Upper lobe of left lung (tissue), 6 donors: ENCODE measurements at regions not wholly inside any gene's neighbourhood (a gene's known extent, or its start where the extent isn't known, plus 50 kb on each side); places are given as distances from the start of the nearest gene placed in this dataset.

Source experiments
- ATAC-seq, 2 donors: fragments of 200-7000 bp; cut with Tn5 transposase; one replicate each; pipeline ENCODE4 v1.9.1; 2022; ENCODE audit warnings: mild to moderate bottlenecking in 2 of 2, moderate library complexity in 2 of 2; ENCODE audit not compliant: low FRiP score in 2 of 2
- DNase-seq, 2 donors: peaks; one replicate each; pipeline ENCODE4 v3.0.0-alpha.2; 2019 to 2020
- H3K27ac ChIP-seq, 4 donors: fragments of 200-600 bp; sonication (generic); one replicate each; pipeline ENCODE4 v1.5.1; 2016 to 2019
- H3K27me3 ChIP-seq, 4 donors: fragments of 200-600 bp; sonication (generic); one replicate each; pipeline ENCODE4 v1.5.1; 2017 to 2019
- H3K36me3 ChIP-seq, 4 donors: fragments of 200-600 bp; sonication (generic); one replicate each; pipeline ENCODE4 v1.5.1; 2016 to 2019
- H3K4me1 ChIP-seq, 4 donors: fragments of 200-600 bp; sonication (generic); one replicate each; pipeline ENCODE4 v1.5.1; 2018 to 2019
- H3K4me3 ChIP-seq, 4 donors: fragments of 200-600 bp; sonication (generic); one replicate each; pipeline ENCODE4 v1.5.1; 2017 to 2019; ENCODE audit warnings: mild to moderate bottlenecking in 2 of 4, moderate library complexity in 1 of 4
- H3K9me3 ChIP-seq, 4 donors: fragments of 200-600 bp; sonication (generic); one replicate each; pipeline ENCODE4 v1.5.1; 2018 to 2019
- CTCF ChIP-seq, 6 experiments: fragments of 450-650 bp in 4 of 6; fragments of 200-600 bp in 2 of 6; sonication (generic) in 2 of 6; IDR thresholded peaks; one replicate each; pipeline ENCODE4 v1.5.1; 2016 to 2019; ENCODE audit warnings: antibody characterized with exemption in 6 of 6
- EP300 ChIP-seq, 4 donors: sonication (generic); formaldehyde crosslinking; IDR thresholded peaks; one replicate each; pipeline ENCODE4 v1.5.1; 2017; ENCODE audit warnings: antibody characterized with exemption in 4 of 4, control low read depth in 2 of 4
- POLR2A ChIP-seq, 4 donors: fragments of 450-650 bp; IDR thresholded peaks; one replicate each; pipeline ENCODE4 v1.5.1; 2016 to 2017; ENCODE audit warnings: antibody characterized with exemption in 4 of 4, mild to moderate bottlenecking in 2 of 4
- POLR2AphosphoS5 ChIP-seq, 2 donors: sonication (generic); formaldehyde crosslinking; IDR thresholded peaks; one replicate each; pipeline ENCODE4 v1.5.1; 2017; ENCODE audit warnings: antibody characterized with exemption in 2 of 2
- WGBS, 2 donors: methylation state at CpG; one replicate each; pipeline ENCODE4 v1.1.5; 2017 to 2018; 5-methylcytosine and 5-hydroxymethylcytosine counted together
- donor health status: DM: no; HTN: no; CAD: no; lungs with moderate emphysema.
- donor health status: DM: no; HTN: yes; CAD: no; lungs with severe emphysema.

DNA sequence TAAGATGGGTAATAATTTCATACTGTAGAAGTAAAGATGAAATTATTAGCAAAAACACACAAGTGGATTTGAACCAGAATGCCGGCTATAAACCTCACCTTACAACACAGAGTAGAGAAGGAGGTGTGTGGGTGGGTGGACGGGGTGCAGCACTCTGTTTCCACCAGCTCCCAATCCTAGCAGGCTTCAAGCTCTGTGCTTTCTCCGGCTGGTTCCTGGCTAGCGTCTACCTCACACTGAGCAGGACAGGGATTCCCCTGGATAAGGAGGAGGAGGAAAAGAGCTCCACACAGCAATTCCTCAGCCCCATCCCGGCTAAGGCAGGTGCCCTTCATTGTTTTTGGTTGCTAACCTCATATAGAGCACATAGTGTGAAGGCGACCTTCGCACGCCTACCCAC is 453.3 kb downstream of the C6orf118 start:
- no peaks in the 10 kb centered on the region for H3K4me1 ChIP-seq
- no peak overlapping the region for H3K27ac ChIP-seq
- TF ChIP-seq POLR2A (IDR thresholded peaks at IDR 0.05) = no peak
- TF ChIP-seq EP300 (IDR thresholded peaks at IDR 0.05) = no peak
- H3K4me3 ChIP-seq = no peak overlapping the region
- no peaks in the 10 kb centered on the region for H3K27me3 ChIP-seq
- ATAC-seq (no peak), DNase-seq (no peak)
- H3K36me3 ChIP-seq = no peaks in the 10 kb centered on the region
- 78 to 92% methylated on average over 8 of the region's 8 CpGs for whole genome bisulfite sequencing, 2 donors
- H3K9me3 ChIP-seq = no peaks in the 10 kb centered on the region

DNA sequence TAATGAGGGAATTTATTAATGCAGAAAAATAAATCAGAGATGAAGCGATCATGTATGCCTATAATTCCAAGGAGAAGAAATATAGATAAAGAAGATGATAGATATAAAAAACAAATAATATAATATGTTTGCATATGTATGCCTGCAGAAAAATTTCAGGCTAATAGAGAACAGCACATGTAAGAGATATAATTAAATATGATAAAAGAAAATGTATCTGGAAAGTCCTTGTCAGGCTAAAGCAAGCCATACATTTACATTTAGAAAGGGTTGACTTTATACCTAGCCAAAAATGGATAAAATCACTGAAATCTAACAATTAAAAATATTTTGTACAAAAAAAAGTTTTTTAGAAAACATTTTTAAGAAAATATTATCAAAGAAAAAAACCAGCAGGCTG is 454.1 kb downstream of the C6orf118 start:
- ATAC-seq (no peak), DNase-seq (no peak)
- WGBS, 2 donors = 91 to 98% methylated on average over 1 of the region's 1 CpG
- no peaks in the 10 kb centered on the region for H3K27me3 ChIP-seq
- TF ChIP-seq POLR2AphosphoS5 (IDR thresholded peaks at IDR 0.05) (no peak), EP300 (IDR thresholded peaks at IDR 0.05) (no peak), CTCF (IDR thresholded peaks at IDR 0.05) (no peak), POLR2A (IDR thresholded peaks at IDR 0.05) (no peak)
- H3K36me3 ChIP-seq = no peaks in the 10 kb centered on the region
- H3K27ac ChIP-seq = no peak overlapping the region
- no peaks in the 10 kb centered on the region for H3K4me1 ChIP-seq
- H3K4me3 ChIP-seq = no peak overlapping the region
- no peaks in the 10 kb centered on the region for H3K9me3 ChIP-seq

- Histone ChIP-seq H3K4me1 (no peaks in the 10 kb centered on the region), H3K27me3 (no peaks in the 10 kb centered on the region), H3K9me3 (no peaks in the 10 kb centered on the region), H3K36me3 (no peaks in the 10 kb centered on the region), H3K27ac (no peak overlapping the region), H3K4me3 (no peak overlapping the region)
- TF ChIP-seq POLR2AphosphoS5 (IDR thresholded peaks at IDR 0.05) (no peak), POLR2A (IDR thresholded peaks at IDR 0.05) (no peak), EP300 (IDR thresholded peaks at IDR 0.05) (no peak), CTCF (IDR thresholded peaks at IDR 0.05) (no peak)
- ATAC-seq (no peak), DNase-seq (no peak)
These were observed 454.9 kb downstream of the C6orf118 start for GRCh38 chr6:164854526-164854925.

GRCh38 chr6:164845773-164846172 is 463.6 kb downstream of the C6orf118 start:
- no peak overlapping the region for H3K27ac ChIP-seq
- ATAC-seq (no peak), DNase-seq (no peak)
- WGBS, 2 donors = 65 to 84% methylated on average over 1 of the region's 1 CpG
- H3K9me3 ChIP-seq = no peaks in the 10 kb centered on the region
- TF ChIP-seq EP300 (IDR thresholded peaks at IDR 0.05) = no peak
- TF ChIP-seq POLR2AphosphoS5 (IDR thresholded peaks at IDR 0.05) = no peak
- TF ChIP-seq CTCF (IDR thresholded peaks at IDR 0.05) = no peak
- TF ChIP-seq POLR2A (IDR thresholded peaks at IDR 0.05) = no peak
- H3K4me1 ChIP-seq = no peaks in the 10 kb centered on the region
- H3K27me3 ChIP-seq = no peaks in the 10 kb centered on the region
- no peak overlapping the region for H3K4me3 ChIP-seq
- no peaks in the 10 kb centered on the region for H3K36me3 ChIP-seq

- H3K4me1 ChIP-seq = no peaks in the 10 kb centered on the region
- H3K27ac ChIP-seq = no peak overlapping the region
- no peaks in the 10 kb centered on the region for H3K9me3 ChIP-seq
- 86 to 97% methylated on average over 1 of the region's 1 CpG for WGBS, 2 donors
- TF ChIP-seq POLR2AphosphoS5 (IDR thresholded peaks at IDR 0.05) (no peak), CTCF (IDR thresholded peaks at IDR 0.05) (no peak), EP300 (IDR thresholded peaks at IDR 0.05) (no peak), POLR2A (IDR thresholded peaks at IDR 0.05) (no peak)
- H3K36me3 ChIP-seq = no peaks in the 10 kb centered on the region
- no peaks in the 10 kb centered on the region for H3K27me3 ChIP-seq
- DNase-seq (no peak), ATAC-seq (no peak)
- H3K4me3 ChIP-seq = no peak overlapping the region
These were observed 467.3 kb downstream of the C6orf118 start for GRCh38 chr6:164842085-164842484.
